Prostate gland (tissue), 2 donors: ENCODE measurements at regions not wholly inside any gene's neighbourhood (a gene's known extent, or its start where the extent isn't known, plus 50 kb on each side); places are given as distances from the start of the nearest gene placed in this dataset.

ENCODE experiments used
- CTCF ChIP-seq, 4 experiments: fragments of 200-600 bp in 2 of 4; fragments of 450-650 bp in 2 of 4; sonication (generic) in 2 of 4; IDR thresholded peaks; 1 replicate in 3 of 4; 2 replicates in 1 of 4; pipeline ENCODE4 v1.5.1; 2016 to 2019; ENCODE audit warnings: antibody characterized with exemption in 4 of 4, mild to moderate bottlenecking in 2 of 4, moderate library complexity in 2 of 4
- POLR2A ChIP-seq: fragments of 450-650 bp; IDR thresholded peaks from one replicate; pipeline ENCODE4 v1.6.1; 2016; ENCODE audit warnings: antibody characterized with exemption, mild to moderate bottlenecking
- POLR2AphosphoS5 ChIP-seq: sonication (generic); formaldehyde crosslinking; IDR thresholded peaks from one replicate; pipeline ENCODE4 v1.6.1; 2017; ENCODE audit warnings: antibody characterized with exemption

GRCh38 chr10:3948843-3949242 is 163.8 kb upstream of the KLF6 start:
- TF ChIP-seq POLR2AphosphoS5 (no peak), CTCF (IDR thresholded peaks at IDR 0.05) (no peak), POLR2A (no peak)
